ENCODE measurements at regions not wholly inside any gene's neighbourhood (a gene's known extent, or its start where the extent isn't known, plus 50 kb on each side); places are given as distances from the start of the nearest gene placed in this dataset.
"Not testable (repeated sequence)": the region's sequence is repeated elsewhere in the genome, so short reads cannot be mapped to it uniquely, and the experiment has no call there.

- no peak for DNase-seq (ENCODE audit: low read depth in 2 of 2)
- no peak overlapping the region for H3K4me3 ChIP-seq (replicated peaks in 1 of 2; ENCODE audit: low read depth in 2 of 2, low read length in 2 of 2)
- TF ChIP-seq CTCF (IDR thresholded peaks at IDR 0.05; ENCODE audit: low read depth, low read length), result no peak
Observed at GRCh38 chr4:1567808-1568581, 116.1 kb downstream of the FAM53A start.

GRCh38 chr4:1567519-1567807 is 116.7 kb downstream of the FAM53A start:
- no peak for TF ChIP-seq CTCF (IDR thresholded peaks at IDR 0.05; ENCODE audit: low read depth, low read length)
- no peak for DNase-seq (ENCODE audit: low read depth in 2 of 2)
- H3K4me3 ChIP-seq (replicated peaks in 1 of 2; ENCODE audit: low read depth in 2 of 2, low read length in 2 of 2), result no peak overlapping the region

- H3K4me3 ChIP-seq (replicated peaks in 1 of 2; ENCODE audit: low read depth in 2 of 2, low read length in 2 of 2), result no peak overlapping the region
- DNase-seq (ENCODE audit: low read depth in 2 of 2), result no peak
- TF ChIP-seq CTCF (IDR thresholded peaks at IDR 0.05; ENCODE audit: low read depth, low read length), result no peak
Observed at GRCh38 chr4:1566838-1567518, 117.1 kb downstream of the FAM53A start.

GRCh38 chr4:1566301-1566837 is 117.7 kb downstream of the FAM53A start:
- not testable (repeated sequence) for H3K4me3 ChIP-seq (replicated peaks in 1 of 2; ENCODE audit: low read depth in 2 of 2, low read length in 2 of 2); DNase-seq (ENCODE audit: low read depth in 2 of 2)

- TF ChIP-seq CTCF (IDR thresholded peaks at IDR 0.05; ENCODE audit: low read depth, low read length), result no peak
- DNase-seq (ENCODE audit: low read depth in 2 of 2), result no peak
Observed at GRCh38 chr4:1565598-1566295, 118.4 kb downstream of the FAM53A start.

GRCh38 chr4:1564535-1565375 is 119.4 kb downstream of the FAM53A start:
- no peak overlapping the region for H3K4me3 ChIP-seq (replicated peaks in 1 of 2; ENCODE audit: low read depth in 2 of 2, low read length in 2 of 2)
- no peak for TF ChIP-seq CTCF (IDR thresholded peaks at IDR 0.05; ENCODE audit: low read depth, low read length)
- DNase-seq (ENCODE audit: low read depth in 2 of 2), result no peak

More at GRCh38 chr4:1565598-1566295, 118.4 kb downstream of the FAM53A start:
- H3K4me3 ChIP-seq (replicated peaks in 1 of 2; ENCODE audit: low read depth in 2 of 2, low read length in 2 of 2), result no peak overlapping the region
